ENCODE measurements at regions not wholly inside any gene's neighbourhood (a gene's known extent, or its start where the extent isn't known, plus 50 kb on each side); places are given as distances from the start of the nearest gene placed in this dataset.
"Not testable (repeated sequence)": the region's sequence is repeated elsewhere in the genome, so short reads cannot be mapped to it uniquely, and the experiment has no call there.

DNA sequence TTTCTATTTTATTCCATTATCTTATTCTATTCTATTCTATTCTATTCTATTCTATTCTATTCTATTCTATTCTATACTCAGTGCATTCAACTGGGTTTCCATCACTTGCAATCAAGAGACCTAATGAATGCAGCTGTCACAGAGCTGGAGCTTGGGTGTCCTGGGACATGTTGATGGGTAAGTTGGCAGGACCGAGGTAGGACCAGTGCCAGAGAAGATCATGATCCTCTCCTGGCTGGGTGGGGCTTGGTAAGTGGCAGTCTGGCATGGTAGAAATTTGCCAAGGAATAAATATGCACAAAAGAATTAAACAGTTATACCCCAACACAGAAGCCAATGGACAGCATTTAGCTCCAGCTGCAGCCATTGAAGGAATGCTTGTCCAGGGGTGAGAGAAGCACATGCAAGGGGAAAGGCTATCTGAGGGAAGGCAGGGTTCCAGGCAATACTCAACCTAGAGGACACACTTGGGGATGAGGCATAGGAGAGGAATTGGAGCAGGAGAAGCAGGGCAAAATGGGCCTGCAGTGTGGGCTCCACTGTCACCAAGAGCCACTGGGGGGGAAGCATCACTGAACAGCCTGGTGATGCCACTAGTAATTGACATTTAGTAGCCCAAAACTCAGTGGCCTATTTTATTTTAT, 97.0 kb upstream of the CD82 start:
- no peak for DNase-seq (ENCODE audit: low spot score)
- TF ChIP-seq, protein P1, sequence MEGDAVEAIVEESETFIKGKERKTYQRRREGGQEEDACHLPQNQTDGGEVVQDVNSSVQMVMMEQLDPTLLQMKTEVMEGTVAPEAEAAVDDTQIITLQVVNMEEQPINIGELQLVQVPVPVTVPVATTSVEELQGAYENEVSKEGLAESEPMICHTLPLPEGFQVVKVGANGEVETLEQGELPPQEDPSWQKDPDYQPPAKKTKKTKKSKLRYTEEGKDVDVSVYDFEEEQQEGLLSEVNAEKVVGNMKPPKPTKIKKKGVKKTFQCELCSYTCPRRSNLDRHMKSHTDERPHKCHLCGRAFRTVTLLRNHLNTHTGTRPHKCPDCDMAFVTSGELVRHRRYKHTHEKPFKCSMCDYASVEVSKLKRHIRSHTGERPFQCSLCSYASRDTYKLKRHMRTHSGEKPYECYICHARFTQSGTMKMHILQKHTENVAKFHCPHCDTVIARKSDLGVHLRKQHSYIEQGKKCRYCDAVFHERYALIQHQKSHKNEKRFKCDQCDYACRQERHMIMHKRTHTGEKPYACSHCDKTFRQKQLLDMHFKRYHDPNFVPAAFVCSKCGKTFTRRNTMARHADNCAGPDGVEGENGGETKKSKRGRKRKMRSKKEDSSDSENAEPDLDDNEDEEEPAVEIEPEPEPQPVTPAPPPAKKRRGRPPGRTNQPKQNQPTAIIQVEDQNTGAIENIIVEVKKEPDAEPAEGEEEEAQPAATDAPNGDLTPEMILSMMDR (IDR thresholded peaks at IDR 0.05; ENCODE audit: extremely low read depth, missing control alignments), result no peak

DNA sequence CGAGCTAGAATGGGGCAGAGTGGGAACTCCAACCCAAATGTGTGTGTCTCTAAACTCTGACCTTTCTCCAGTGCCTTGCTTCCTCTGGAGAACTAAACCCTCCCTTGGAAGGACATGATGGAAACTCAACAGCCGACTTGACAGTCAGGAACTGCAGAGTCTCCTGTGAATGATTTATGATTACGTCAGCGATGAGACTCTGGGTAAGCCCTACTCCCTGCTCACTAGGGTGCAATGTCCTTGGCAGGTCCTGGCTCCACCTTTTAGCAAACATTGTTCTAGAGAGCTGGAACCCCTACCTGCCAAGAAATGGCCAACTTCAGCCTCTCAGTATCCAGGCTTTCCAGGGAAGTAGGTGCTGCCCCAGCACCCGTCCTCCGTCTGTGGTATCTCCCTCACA, 96.1 kb upstream of the CD82 start:
- TF ChIP-seq, protein P1 (IDR thresholded peaks at IDR 0.05; ENCODE audit: extremely low read depth, missing control alignments), result no peak
- no peak for DNase-seq (ENCODE audit: low spot score)

DNA sequence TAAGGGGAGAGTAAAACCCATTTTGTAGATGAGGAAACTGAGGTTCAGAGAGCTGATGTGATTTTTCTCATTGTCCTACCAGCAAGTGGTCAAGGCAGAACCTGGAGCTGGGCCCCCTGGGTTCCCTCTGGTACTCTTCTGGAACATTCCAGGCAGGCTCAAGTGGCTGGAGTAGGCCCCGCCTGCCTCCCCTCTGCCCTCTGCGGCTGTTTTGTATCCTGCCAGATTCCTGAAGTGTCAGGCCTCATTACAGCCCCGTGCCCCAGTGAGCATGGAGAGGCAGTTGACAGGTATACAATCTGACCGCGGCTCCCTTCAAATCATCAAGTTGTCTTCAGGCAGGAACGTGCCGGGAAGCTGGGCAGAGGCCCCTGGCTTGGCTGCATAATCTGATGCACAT, 94.6 kb upstream of the CD82 start:
- TF ChIP-seq, protein P1 (IDR thresholded peaks at IDR 0.05; ENCODE audit: extremely low read depth, missing control alignments), result no peak
- no peak for DNase-seq (ENCODE audit: low spot score)

DNA sequence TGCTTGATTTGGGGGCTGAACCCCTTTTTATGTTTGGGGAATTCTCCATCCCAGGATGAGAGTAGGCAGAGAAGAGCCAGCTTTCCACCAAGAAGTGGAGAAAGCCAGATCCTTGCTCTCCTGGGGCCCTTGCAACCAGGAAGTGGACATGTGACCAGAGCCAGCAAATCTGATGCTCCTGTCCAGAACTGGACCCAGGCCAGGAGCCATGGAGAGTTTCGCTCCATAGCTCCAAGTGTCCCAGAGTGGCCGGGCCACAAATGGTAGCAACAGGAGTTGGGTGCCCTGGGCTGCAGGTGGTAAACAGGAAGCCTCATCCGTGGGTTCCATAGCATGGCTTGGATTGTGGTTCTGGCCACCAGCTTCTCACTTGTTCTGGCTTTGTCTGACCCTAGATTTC, 93.9 kb upstream of the CD82 start:
- TF ChIP-seq, protein P1 (IDR thresholded peaks at IDR 0.05; ENCODE audit: extremely low read depth, missing control alignments), result no peak
- DNase-seq (ENCODE audit: low spot score), result no peak

DNA sequence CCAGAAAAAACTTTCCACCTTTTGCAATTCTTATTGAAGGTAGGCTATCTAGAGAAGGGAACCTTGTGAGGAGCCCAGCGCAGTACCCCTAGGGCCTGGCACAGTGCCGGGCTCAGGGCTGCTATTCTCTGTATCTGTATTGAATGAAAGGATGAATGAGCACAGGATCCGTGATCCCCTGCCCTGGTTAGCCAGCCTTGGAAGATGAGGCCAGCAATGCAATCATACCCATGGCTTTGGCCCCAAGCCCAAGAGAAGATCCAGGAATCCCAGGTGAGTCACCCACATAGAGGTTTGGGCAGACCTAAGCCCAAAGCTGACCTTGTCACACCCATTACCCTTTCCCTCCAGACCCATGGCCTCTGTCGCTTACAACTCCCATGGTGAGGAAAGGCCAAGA, 92.5 kb upstream of the CD82 start:
- no peak for DNase-seq (ENCODE audit: low spot score)
- TF ChIP-seq, protein P1 (IDR thresholded peaks at IDR 0.05; ENCODE audit: extremely low read depth, missing control alignments), result no peak

DNA sequence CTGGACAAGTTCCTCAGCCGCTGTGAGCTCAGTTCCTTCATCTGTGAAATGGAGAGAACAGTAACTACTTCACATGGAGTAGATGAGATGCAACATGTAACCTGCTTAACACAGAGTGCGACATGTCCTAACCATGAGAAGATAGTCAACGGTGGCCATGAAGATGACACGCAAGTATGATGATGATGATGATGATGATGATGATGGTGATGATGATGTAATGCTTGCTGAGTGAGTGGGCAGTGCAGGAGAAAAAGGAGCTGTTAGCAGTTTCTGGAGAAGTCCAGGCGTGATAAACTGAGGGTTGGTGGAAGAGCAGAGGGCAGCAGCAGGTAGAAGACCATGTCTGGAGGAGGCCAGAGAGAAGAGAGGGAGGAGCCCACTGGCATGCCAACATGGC, 90.8 kb upstream of the CD82 start:
- DNase-seq (ENCODE audit: low spot score), result no peak

DNA sequence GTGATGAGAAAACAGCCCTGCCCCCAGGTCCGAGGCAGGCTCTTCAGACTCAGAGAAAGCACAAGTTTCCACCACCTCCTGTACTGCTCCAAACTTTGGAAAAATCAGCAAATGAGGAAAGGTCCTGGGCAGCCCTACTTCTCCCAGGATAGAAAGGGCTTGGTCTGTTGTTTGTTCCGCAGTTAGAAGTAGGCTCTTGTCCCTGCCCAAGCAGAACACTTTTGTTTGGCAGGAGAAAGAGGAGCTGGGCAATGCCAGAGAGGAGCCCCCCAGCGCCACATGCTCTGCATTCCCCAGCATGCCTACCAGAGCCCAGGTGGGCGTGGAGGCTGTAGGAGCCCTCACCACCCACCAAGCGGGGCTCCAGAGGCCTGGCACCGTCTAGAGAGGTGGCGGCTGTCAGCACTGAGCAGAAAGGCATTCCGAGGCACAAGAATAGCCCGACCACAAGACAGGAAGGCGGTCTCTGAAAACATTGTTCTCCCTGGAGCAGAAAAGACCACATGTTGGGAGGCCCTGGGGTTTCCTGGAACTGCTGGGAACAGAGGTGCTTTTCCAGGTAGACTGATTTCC, 90.3 kb upstream of the CD82 start:
- TF ChIP-seq, protein P1 (IDR thresholded peaks at IDR 0.05; ENCODE audit: extremely low read depth, missing control alignments), result no peak
- DNase-seq (ENCODE audit: low spot score), result no peak

More for the DNA sequence above, 90.8 kb upstream of the CD82 start:
- TF ChIP-seq, protein P1 (IDR thresholded peaks at IDR 0.05; ENCODE audit: extremely low read depth, missing control alignments), result no peak

DNA sequence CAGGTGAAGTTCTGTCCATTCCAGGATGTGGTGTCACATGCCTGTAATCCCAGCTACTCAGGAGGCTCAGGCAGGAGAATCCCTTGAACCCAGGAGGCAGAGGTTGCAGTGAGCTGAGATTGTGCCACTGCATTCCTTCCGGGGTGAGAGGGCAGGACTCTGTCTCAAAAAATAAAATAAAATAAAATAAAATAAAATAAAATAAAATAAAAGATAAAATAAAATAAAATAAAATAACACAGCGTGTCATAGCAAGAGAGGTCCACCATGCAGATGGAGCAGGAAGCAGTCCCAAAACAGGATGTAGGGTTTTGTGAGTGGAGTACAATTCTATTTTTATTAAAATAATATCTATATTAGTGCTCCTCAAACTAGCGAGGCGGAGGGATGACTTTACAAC, 83.1 kb upstream of the CD82 start:
- DNase-seq (ENCODE audit: low spot score), result not testable (repeated sequence)

Measured in GM20000 (cell line).